NT2/D1 (cell line): ENCODE measurements at regions not wholly inside any gene's neighbourhood (a gene's known extent, or its start where the extent isn't known, plus 50 kb on each side); places are given as distances from the start of the nearest gene placed in this dataset.

Experiments
- DNase-seq: peaks from one replicate; pipeline ENCODE4 v3.0.0-alpha.2; 2011; ENCODE audit warnings: low read depth, low spot score
- H3K27me3 ChIP-seq: 2 replicates; pipeline ENCODE4 v1.6.0; 2011; ENCODE audit warnings: mild to moderate bottlenecking; ENCODE audit not compliant: insufficient read length, insufficient read depth
- H3K36me3 ChIP-seq: 2 replicates; pipeline ENCODE4 v1.6.1; 2011; ENCODE audit warnings: mild to moderate bottlenecking, low read length, mixed read lengths; ENCODE audit not compliant: insufficient read depth, insufficient read length
- H3K4me1 ChIP-seq: 2 replicates; pipeline ENCODE4 v1.5.1; 2011; ENCODE audit not compliant: insufficient read depth, insufficient read length
- H3K4me3 ChIP-seq: 2 replicates; pipeline ENCODE4 v1.5.1; 2011; ENCODE audit warnings: low read depth; ENCODE audit not compliant: insufficient read length
- H3K9ac ChIP-seq: 2 replicates; pipeline ENCODE4 v1.6.0; 2011; ENCODE audit warnings: low read depth; ENCODE audit not compliant: insufficient read length
- H3K9me3 ChIP-seq: 2 replicates; pipeline ENCODE4 v1.5.1; 2011; ENCODE audit warnings: mild to moderate bottlenecking, low read length; ENCODE audit not compliant: insufficient read depth
- SUZ12 ChIP-seq: IDR thresholded peaks from 2 replicates; pipeline ENCODE4 v1.6.1; 2011; ENCODE audit not compliant: insufficient read length, insufficient read depth; ENCODE audit errors: extremely low read depth
- YY1 ChIP-seq: IDR thresholded peaks from 2 replicates; pipeline ENCODE4 v1.6.1; 2011; ENCODE audit not compliant: insufficient read length, insufficient read depth
- ZNF274 ChIP-seq: IDR thresholded peaks from 2 replicates; pipeline ENCODE4 v1.6.1; 2011; ENCODE audit warnings: mild to moderate bottlenecking, low read depth, low read length

DNA sequence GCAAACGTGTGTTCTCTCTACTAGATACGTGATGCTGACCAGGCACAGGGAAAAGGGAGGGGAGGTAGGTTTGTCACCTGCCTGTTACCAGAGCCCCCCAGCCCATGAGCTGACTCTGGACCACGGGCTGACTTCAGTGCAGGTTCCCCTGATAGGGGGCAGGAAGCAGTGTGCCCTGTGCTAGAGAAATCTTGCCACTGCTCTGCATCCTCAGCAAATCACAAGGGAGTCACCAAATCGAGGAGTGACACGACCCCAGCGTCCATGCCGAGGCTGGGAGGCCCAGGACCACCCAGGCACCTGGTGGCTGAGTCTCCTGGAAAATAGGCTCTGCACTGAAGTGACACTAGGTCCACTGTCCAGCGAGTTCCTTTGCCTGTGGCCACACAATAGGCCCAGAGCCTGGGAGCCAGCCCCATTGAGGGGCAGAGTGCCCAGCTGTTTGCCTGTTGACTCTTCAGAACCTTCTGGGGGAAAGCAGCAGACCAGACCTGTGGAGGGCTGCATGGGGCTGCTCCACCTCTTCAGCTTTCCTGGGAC, 99.3 kb downstream of the CTTN start:
- no peaks in the 10 kb centered on the region for H3K36me3 ChIP-seq
- TF ChIP-seq ZNF274 = no peak
- no peak for TF ChIP-seq YY1
- no peak for TF ChIP-seq SUZ12

DNA sequence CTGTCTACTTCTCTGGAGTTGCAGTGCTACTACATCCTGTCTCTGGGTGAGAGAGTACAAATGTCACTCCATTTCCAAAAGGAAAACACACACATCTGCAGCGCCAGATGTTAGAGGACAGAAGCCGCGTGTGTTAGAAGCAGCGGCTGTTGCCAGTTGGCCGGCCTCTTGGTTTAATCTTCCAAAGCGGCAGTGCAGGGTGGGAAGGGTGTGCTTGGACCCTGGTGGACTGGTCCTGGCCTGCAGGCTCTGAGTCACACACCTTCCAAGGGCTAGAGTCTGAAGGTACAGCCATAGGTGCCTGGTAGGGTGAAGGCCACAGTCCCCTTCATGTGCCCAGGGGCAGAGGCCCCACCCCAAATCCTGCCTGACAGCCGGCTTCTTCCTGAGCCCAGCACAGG, 99.8 kb downstream of the CTTN start:
- Histone ChIP-seq H3K27me3 (no peaks in the 10 kb centered on the region), H3K36me3 (no peaks in the 10 kb centered on the region), H3K9me3 (no peaks in the 10 kb centered on the region), H3K9ac (no peak overlapping the region), H3K4me3 (no peak overlapping the region), H3K4me1 (peaks cover 11% of the 10 kb centered on the region)
- no peak for TF ChIP-seq YY1
- no peak for TF ChIP-seq SUZ12
- no peak for DNase-seq

More for the DNA sequence above, 99.3 kb downstream of the CTTN start:
- H3K9ac ChIP-seq = peak overlapping the region; percentile 34
- peaks cover 11% of the 10 kb centered on the region for H3K4me1 ChIP-seq
- DNase-seq = no peak
- no peaks in the 10 kb centered on the region for H3K9me3 ChIP-seq
- no peaks in the 10 kb centered on the region for H3K27me3 ChIP-seq
- no peak overlapping the region for H3K4me3 ChIP-seq

DNA sequence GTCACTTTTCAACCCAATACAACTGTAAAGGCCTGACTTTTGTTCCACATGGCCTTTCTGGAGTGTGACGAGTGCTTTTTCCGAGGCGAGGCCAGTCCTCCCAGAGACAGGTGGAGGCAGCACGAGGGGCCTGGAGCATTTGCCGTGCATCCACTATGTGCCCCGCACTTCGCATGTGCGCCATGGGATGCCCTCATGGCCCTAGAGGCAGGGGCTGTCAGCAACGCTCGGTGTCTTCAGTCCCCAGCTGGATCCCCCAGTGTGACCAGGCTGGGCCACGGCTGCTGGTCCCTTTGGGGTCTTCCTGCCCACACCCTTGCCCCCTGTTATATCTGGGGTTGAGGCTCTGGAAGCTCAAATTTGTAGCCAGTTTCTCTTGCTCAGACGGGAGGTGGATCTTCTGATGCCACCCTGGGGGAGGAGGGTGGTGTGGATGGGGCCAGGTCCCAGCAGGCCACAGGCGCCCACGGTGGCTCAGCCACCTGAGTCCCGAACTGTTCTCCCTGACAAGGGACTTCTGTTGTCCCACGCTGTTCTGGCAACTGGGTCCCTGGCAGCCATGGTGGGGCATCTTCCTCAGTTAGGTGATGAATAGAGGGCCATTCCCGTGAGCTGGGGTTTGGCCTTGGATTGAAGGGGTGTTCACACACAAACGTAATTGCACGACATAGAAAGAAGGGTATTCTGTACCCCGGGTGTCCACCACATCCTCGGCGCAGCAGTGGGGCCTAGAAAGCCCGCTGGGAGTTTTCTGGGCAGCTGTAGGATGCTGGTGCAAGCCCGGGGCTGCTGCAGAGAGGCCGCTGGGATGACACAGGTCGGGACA, 100.9 kb downstream of the CTTN start:
- no peak for TF ChIP-seq YY1
- no peak for TF ChIP-seq SUZ12
- no peak for TF ChIP-seq ZNF274
- no peak overlapping the region for H3K9ac ChIP-seq
- no peak for DNase-seq

DNA sequence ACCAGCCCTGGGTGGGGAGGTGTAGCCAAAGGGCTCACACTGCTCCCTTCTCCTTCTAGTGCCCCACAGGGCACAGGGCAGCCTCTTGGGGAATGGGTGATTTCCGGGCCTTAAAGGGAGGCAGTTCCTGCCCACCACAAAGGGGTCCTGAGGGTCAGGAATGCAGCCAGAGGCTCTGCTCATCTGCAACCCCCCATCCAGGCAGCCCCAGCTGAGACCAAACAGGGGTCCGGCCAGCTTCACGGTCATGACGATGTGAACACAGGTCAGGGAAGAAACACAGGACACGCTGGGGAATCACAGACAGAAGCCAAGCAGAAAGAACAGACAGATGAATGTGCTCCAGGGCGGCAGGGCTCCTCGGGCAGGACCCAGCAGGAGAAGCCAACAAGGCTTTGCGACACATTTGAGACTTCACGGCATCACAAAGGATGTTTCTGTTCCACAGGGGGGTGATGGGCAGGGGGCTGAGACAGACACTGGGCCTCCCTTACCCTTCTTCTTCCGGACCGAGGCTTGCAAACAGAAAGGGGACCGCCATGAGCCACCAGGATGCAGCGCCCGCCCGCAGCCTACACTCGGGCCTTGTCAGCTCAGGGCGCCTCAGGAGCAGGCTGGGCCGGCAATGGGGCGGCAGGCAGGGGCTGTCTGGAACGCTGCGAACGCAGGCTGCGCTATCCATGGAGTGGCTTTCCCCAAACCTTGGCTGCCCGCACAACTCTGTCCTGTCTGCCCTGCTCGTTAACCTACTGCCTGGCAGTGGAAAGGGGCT, 101.9 kb downstream of the CTTN start:
- DNase-seq = no peak
- no peaks in the 10 kb centered on the region for H3K36me3 ChIP-seq
- no peaks in the 10 kb centered on the region for H3K9me3 ChIP-seq
- H3K4me1 ChIP-seq = peaks cover 21% of the 10 kb centered on the region
- no peak overlapping the region for H3K9ac ChIP-seq
- TF ChIP-seq ZNF274 = no peak
- no peak for TF ChIP-seq YY1
- no peak for TF ChIP-seq SUZ12
- no peaks in the 10 kb centered on the region for H3K27me3 ChIP-seq
- H3K4me3 ChIP-seq = no peak overlapping the region

More for the DNA sequence above, 100.9 kb downstream of the CTTN start:
- no peak overlapping the region for H3K4me3 ChIP-seq
- H3K4me1 ChIP-seq = peaks cover 16% of the 10 kb centered on the region
- no peaks in the 10 kb centered on the region for H3K9me3 ChIP-seq
- H3K36me3 ChIP-seq = no peaks in the 10 kb centered on the region
- no peaks in the 10 kb centered on the region for H3K27me3 ChIP-seq

DNA sequence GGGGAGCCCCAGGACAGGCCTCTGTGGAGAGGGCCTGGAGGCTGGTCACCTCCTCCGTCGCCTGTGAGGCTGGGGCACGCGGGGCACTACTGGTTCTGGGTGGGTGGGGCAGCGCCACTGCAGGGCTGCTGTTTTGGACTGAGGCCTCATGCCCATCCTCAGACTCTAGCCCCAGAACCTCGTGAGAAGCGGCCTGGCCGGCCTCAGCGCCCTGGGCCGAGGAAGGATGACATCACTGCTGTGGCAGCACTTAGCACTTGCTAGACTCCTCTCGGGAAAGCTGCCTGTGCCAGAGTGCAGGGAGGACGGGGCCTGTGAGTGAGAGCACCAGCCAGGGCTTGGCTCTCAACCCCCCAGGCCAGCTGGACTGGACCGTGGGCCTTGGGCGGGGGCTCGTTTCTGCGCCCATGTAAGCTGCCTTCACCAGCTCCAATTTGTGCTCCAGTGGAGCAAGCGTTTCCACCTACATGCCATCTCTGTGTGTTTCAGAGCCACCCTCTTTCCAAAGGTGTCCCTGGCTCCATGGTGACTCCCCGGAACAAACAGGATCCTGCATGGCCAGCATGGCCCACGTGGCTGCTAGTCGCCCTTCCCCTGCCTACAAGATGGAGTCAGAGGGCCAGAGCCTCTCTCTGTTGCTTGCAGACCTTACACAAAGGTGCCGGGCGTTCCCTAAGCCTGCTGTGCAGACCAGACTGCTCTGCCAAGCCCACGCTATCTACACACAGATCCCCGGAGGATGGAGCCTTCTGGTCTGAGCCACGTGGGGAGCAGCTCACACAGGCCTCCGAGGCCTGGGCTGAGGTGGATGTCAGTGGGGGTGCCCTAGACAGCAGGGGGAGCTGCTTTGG, 102.9 kb downstream of the CTTN start:
- Histone ChIP-seq H3K9me3 (no peaks in the 10 kb centered on the region), H3K4me3 (no peak overlapping the region), H3K36me3 (no peaks in the 10 kb centered on the region), H3K4me1 (peaks cover 21% of the 10 kb centered on the region), H3K27me3 (no peaks in the 10 kb centered on the region), H3K9ac (no peak overlapping the region)
- TF ChIP-seq YY1 = no peak
- no peak for TF ChIP-seq ZNF274
- TF ChIP-seq SUZ12 = no peak
- no peak for DNase-seq

DNA sequence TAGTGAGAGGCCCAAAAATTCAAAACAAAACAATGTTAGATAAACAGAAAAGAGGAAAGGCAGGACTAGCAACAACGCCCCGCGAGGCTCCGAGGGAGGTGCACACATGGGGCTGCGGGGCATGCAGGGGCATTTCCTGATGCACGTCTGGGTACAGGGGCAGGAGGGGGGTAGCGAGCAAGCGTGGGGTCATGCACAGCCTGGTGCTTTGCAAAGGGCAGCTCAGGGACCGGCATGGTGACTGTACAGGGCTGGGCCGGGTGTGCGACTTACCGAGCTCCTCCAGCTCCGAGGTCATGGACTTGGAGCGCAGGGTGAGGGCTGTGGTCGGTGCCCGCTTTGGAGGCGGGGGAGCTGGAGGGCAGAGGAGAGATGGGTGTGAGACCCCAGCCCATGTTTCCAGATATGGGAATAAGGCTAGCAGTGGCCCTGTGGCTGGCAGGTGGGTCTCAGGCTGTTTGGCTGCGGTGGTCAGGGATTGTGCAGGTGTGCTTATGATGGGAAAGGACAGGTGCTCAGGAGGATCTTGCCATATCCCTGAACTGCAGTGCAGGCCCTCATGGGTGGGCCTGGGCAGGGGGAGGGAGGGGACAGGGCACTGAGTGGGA, 103.7 kb downstream of the CTTN start:
- Histone ChIP-seq H3K9me3 (no peaks in the 10 kb centered on the region), H3K4me1 (peaks cover 18% of the 10 kb centered on the region), H3K36me3 (no peaks in the 10 kb centered on the region), H3K4me3 (no peak overlapping the region), H3K27me3 (no peaks in the 10 kb centered on the region), H3K9ac (no peak overlapping the region)
- no peak for TF ChIP-seq ZNF274
- TF ChIP-seq YY1 = no peak
- no peak for TF ChIP-seq SUZ12
- no peak for DNase-seq
